ENCODE measurements at regions not wholly inside any gene's neighbourhood (a gene's known extent, or its start where the extent isn't known, plus 50 kb on each side); places are given as distances from the start of the nearest gene placed in this dataset.

- TF ChIP-seq ZNF239 (tag by site-specific recombination; IDR thresholded peaks at IDR 0.05): no peak
- TF ChIP-seq CTCF (tag by site-specific recombination; IDR thresholded peaks at IDR 0.05): no peak
- no peak for TF ChIP-seq ZNF561 (tag by site-specific recombination; IDR thresholded peaks at IDR 0.05; ENCODE audit: borderline replicate concordance)
- TF ChIP-seq ZNF274 (IDR thresholded peaks at IDR 0.05; ENCODE audit: low read length): no peak
- no peak for TF ChIP-seq ZNF274 (tag by site-specific recombination; IDR thresholded peaks at IDR 0.05; ENCODE audit: borderline replicate concordance)
- TF ChIP-seq ZBTB10 (tag by site-specific recombination; IDR thresholded peaks at IDR 0.05): no peak
- no peak for TF ChIP-seq ZSCAN23 (tag by site-specific recombination; IDR thresholded peaks at IDR 0.05)
These were observed 169.1 kb upstream of the PCDH18 start for GRCh38 chr4:137701401-137701800.

Data from HEK293 (cell line).